ENCODE measurements at regions not wholly inside any gene's neighbourhood (a gene's known extent, or its start where the extent isn't known, plus 50 kb on each side); places are given as distances from the start of the nearest gene placed in this dataset.
"Not testable (repeated sequence)": the region's sequence is repeated elsewhere in the genome, so short reads cannot be mapped to it uniquely, and the experiment has no call there.

- DNase-seq (ENCODE audit: low spot score): no peak
These were observed 85.6 kb downstream of the OLFM1 start for GRCh38 chr9:135173066-135173465.

- no peak for DNase-seq (ENCODE audit: low spot score)
These were observed 86.8 kb downstream of the OLFM1 start for GRCh38 chr9:135174248-135174647.

GRCh38 chr9:135174981-135175380, 87.5 kb downstream of the OLFM1 start:
- DNase-seq (ENCODE audit: low spot score): no peak

GRCh38 chr9:135176284-135176683, 88.8 kb downstream of the OLFM1 start:
- DNase-seq (ENCODE audit: low spot score): no peak

GRCh38 chr9:135177562-135177961, 90.1 kb downstream of the OLFM1 start:
- DNase-seq (ENCODE audit: low spot score): not testable (repeated sequence)

GRCh38 chr9:135178498-135178897, 91.0 kb downstream of the OLFM1 start:
- no peak for DNase-seq (ENCODE audit: low spot score)

GRCh38 chr9:135179041-135179440, 91.6 kb downstream of the OLFM1 start:
- no peak for DNase-seq (ENCODE audit: low spot score)

GRCh38 chr9:135179976-135180375, 92.5 kb downstream of the OLFM1 start:
- DNase-seq (ENCODE audit: low spot score): no peak

GRCh38 chr9:135180586-135180985, 93.1 kb downstream of the OLFM1 start:
- DNase-seq (ENCODE audit: low spot score): no peak

- no peak for DNase-seq (ENCODE audit: low spot score)
These were observed 93.9 kb downstream of the OLFM1 start for GRCh38 chr9:135181336-135181735.

- DNase-seq (ENCODE audit: low spot score): not testable (repeated sequence)
These were observed 94.4 kb downstream of the OLFM1 start for GRCh38 chr9:135181841-135182240.

- no peak for DNase-seq (ENCODE audit: low spot score)
These were observed 95.6 kb downstream of the OLFM1 start for GRCh38 chr9:135183069-135183468.

GRCh38 chr9:135183528-135184180, 96.2 kb downstream of the OLFM1 start:
- DNase-seq (ENCODE audit: low spot score): no peak

GRCh38 chr9:135184181-135185053, 96.9 kb downstream of the OLFM1 start:
- no peak for DNase-seq (ENCODE audit: low spot score)

GRCh38 chr9:135185060-135185459, 97.6 kb downstream of the OLFM1 start:
- DNase-seq (ENCODE audit: low spot score): no peak

- no peak for DNase-seq (ENCODE audit: low spot score)
These were observed 99.0 kb downstream of the OLFM1 start for GRCh38 chr9:135186248-135187164.

- DNase-seq (ENCODE audit: low spot score): no peak
These were observed 99.9 kb downstream of the OLFM1 start for GRCh38 chr9:135187365-135187764.

GRCh38 chr9:135188681-135189151, 101.2 kb downstream of the OLFM1 start:
- DNase-seq (ENCODE audit: low spot score): no peak

GRCh38 chr9:135189497-135189896, 102.0 kb downstream of the OLFM1 start:
- no peak for DNase-seq (ENCODE audit: low spot score)

- no peak for DNase-seq (ENCODE audit: low spot score)
These were observed 103.5 kb downstream of the OLFM1 start for GRCh38 chr9:135190789-135191577.

GRCh38 chr9:135192686-135193085, 105.2 kb downstream of the OLFM1 start:
- DNase-seq (ENCODE audit: low spot score): no peak

Data from HuH-7 (cell line).